HG03159 (cell line): ENCODE measurements at regions not wholly inside any gene's neighbourhood (a gene's known extent, or its start where the extent isn't known, plus 50 kb on each side); places are given as distances from the start of the nearest gene placed in this dataset.

Experiments
- ATAC-seq: cut with Tn5 transposase; IDR thresholded peaks from one replicate; pipeline ENCODE4 v1.9.1; 2021; ENCODE audit warnings: mild to moderate bottlenecking, moderate library complexity; ENCODE audit not compliant: unreplicated experiment

GRCh38 chr2:223223156-223223555, 171.2 kb downstream of the KCNE4 start:
- no peak for ATAC-seq

GRCh38 chr2:223225266-223225665, 173.3 kb downstream of the KCNE4 start:
- ATAC-seq = no peak

GRCh38 chr2:223226264-223226663, 174.3 kb downstream of the KCNE4 start:
- no peak for ATAC-seq

GRCh38 chr2:223227338-223227737, 175.3 kb downstream of the KCNE4 start:
- no peak for ATAC-seq

DNA sequence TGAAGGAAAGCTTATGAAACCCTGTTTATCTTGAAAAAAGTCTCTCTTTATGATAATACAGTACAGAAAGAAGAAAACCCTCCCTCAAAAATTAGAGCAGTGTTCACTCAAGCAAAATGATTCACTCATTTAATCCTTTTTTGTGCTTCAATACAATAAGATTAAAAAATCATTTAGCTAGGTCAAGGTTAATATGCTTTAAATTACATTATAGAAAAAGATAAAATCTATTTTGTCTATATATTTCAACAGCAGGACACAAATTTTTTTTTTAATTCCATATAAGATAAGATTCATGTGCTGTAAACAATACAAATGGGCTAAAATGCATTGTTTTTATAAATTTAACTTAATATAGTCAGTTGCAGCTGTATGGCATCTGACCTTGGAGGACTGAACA, 176.9 kb downstream of the KCNE4 start:
- no peak for ATAC-seq

DNA sequence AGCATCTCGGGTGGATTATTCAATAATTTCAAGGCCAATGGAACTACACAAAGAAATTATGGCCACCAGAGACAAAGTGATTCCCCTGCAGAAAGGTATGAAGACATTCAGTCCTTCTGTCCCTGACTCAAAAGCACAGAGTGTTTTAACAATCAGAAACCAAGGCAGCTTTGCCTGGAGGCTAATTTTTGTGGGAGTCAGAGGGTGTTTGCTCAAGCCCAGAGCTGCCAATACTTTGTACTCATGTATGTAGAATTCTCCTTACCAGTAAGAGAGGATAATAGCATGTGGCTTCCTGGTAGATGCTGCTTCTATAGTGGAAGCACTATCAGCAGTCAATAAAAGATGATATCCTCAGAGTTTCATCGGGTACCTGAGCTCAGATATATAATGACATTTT, 178.4 kb downstream of the KCNE4 start:
- no peak for ATAC-seq

DNA sequence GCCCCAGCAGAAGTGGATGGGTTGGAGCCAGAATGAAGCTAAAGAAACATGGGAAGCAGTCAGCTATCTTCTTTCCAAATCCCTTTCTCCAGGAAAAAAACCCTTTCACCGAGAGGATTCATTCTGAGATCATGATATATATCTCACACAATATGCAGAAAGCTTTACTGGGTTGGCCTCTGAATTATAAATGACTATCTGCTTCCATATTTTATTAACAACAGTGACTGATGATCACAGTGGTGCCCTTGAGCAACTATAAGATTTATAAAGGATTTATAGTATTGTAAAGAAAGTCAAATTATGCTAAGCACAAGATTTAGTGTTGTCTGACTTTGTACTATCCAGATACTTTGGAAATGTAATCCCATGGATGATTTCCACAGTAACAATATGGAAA, 180.3 kb downstream of the KCNE4 start:
- ATAC-seq = no peak

DNA sequence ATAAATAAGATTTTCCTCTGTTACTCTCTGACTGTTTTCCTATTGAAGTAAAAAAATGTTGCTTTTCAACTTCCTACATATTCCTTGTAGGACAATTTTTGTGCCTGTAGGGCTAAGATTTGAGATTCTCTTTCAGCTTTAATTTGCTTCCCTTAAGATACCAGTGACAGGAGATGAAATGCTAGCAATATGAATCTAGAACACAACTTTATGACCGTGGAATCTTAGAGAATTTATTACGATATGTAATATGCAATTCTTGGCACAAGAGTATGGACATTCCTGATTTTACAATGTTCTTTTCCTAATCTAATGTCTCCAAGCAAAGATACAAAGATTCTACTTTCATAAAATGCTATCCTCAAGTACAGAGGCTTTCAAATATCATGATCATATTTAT, 180.9 kb downstream of the KCNE4 start:
- no peak for ATAC-seq

DNA sequence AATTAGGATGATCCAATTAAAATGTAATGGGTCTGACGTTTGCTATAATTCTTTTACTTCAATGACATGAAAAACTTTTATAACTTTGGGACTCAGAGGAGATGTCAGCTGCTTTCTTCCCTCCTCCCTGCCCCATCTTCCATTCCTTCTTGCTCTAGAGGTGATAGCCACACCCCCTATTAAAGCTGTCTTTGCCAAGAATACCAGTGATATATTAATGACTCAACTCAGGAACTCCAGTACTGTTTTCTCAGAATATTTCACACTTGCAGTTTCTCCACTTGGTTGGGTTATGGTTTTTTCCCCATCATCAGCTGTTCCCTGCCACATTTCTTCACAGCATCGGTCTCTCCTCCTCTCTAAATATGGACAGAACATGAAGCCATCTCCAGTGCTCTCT, 184.0 kb downstream of the KCNE4 start:
- ATAC-seq = no peak

DNA sequence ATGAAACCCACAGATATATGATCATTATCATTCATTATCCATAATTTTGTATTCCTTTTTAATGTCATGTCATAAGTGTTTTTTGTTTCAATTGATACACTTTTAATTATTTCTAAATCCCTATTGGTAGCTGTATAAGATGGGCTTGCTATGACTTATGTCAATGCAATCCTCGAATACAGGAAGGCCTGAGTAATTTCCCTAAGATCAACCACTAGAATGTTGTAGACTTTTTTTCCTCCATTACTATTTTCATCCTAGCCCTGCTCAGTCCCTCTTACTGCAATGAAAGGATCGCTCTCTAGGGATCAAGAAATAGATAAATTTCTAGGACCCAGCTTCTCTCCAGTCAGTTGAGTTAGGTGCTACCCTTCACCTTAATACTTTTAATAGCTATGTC, 186.3 kb downstream of the KCNE4 start:
- no peak for ATAC-seq

DNA sequence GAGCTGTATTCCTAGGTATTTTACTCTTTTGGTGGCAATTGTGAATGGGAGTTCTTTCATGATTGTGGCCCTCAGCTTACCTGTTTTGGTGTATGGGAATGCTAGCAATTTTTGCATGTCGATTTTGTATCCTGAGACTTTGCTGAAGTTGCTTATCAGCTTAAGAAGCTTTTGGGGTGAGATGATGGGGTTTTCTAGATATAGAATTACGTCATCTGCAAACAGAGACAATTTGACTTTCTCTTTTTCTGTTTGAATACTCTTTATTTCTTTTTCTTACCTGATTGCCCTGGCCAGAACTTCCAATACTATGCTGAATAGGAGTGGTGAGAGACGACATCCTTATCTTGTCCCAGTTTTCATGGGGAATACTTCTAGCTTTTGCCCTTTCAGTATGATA, 191.2 kb downstream of the KCNE4 start:
- no peak for ATAC-seq

DNA sequence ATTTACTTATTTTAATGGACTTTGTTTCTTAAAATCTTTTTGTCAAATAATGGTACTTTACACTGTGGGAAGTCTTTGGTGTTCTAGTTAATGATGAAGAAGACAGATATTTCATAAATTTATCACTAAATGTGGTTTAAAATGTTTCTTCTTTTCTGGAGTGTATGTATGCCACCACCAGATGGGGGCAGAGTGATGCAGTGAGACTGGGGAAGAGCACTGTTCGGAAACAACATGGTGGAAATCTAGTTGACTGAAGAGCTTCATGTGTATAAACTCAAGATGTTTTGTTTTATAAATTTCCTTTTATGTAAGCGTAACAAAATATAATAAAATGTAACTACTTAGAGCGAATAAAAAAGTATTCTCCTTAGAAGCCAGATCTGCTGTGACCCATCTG, 195.1 kb downstream of the KCNE4 start:
- no peak for ATAC-seq

GRCh38 chr2:223251656-223252229, 199.8 kb downstream of the KCNE4 start:
- ATAC-seq = no peak

DNA sequence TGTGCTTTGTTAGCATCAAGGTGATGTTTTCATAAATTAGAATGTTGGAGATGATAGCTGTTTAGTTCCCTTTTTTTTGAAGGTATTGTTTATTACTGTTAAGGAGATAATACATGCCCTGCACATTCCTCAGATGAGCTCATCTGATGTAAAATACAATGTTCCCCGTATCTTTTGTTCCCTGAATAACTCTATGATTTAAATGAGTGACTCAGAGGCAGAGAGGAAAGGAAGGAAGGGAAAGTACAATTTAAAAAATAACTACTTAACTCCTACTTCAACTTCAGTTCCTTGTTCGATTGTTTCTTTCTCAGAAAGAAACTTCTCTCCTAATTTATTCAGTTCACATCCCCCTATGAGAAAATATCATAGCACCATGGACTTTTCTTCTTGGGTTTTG, 208.7 kb downstream of the KCNE4 start:
- ATAC-seq = no peak

- ATAC-seq = no peak
Observed at GRCh38 chr2:223262946-223263345, 211.0 kb downstream of the KCNE4 start.

- ATAC-seq = no peak
Observed at GRCh38 chr2:223264541-223265193, 212.7 kb downstream of the KCNE4 start.

DNA sequence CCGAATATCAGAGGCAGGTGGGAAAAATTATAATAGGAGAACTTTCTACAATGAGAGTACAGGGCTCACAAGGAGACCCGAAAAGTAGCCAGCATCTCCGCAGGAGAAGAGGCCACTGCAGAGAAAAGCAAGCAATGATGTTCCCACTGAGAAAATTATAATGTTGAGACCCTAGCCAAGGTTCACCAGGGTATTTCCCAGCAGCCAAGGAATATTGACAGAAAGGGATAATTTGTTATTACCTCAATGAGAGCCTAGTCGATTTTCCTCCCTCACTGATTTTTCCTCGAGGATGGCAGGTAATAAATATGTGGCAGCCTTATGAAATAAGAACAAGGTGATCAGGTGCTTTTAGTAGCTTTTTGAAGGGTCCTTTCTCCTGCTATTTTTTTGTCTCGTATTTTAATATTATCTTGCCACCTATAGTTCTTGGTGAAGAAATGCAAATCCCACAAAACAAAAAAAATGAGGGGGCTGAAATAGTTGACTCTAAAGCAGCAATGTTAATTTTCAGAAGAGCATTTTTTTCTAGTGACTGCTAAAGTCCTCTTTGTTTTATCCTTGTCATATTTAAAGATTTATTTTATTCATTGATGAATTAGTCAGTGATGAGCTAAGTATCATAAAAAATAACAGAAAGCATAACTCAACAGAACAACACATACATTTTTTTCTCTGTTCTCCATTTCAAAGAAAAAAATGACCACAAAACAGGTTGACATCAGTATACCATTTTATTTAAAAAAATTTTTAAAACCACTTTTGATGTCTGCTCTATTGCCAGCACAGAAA, 215.4 kb downstream of the KCNE4 start:
- no peak for ATAC-seq

DNA sequence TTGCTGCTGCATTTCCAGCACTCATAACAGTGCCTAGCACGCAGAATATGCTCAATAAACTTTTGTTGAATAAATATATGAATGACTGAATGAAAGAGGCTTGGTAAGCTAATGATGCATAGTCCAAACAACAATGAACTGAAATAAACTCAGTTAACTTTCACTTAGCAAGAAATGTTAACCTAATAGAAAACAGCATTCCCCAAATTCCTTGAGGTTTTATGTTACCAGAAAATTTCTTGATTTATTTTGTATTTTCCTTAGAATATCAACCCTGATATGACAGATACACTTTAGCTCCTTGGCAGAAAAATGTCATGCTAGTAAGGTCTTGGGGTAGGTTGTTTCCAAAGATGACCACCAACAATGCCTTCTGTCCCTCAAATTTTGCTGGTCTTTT, 217.4 kb downstream of the KCNE4 start:
- ATAC-seq = no peak

DNA sequence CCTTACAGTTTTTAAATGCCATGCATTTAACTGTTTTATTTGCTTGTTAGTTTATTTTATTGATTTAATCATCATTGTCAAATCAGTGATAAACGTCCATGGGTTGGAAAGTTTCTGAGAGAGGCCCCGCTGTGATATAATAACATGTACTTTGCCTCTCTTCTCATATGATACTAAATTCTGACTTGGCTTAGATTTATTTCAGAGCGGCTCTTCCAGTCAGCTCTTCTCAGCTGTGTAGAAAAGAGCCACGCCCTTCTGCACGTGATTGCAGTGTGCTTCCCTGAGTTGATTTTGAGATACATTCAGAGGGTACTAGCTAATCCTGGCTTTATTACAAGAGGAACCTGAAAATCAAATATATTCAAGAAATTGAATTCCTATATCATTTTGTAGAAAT, 218.6 kb downstream of the KCNE4 start:
- no peak for ATAC-seq

GRCh38 chr2:223273995-223274394, 222.0 kb downstream of the KCNE4 start:
- no peak for ATAC-seq

DNA sequence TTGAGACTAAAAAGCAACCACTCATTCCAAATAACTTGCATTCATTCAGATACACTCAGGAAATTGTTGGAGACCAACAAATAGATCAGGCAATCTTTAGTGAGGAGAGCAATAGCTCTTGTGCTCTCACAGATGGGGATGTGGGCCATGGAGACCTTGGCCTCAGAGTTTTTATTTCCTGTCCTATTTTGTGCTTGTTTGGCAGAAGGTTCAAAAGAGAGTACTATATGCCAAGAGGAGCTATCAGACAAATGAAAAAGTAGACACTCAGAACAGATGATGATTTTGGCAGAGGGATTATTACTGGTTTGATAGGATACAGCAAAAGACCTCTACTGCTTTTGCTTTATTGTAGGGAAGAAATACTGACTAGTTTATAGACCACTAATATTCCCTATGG, 230.2 kb downstream of the KCNE4 start:
- no peak for ATAC-seq

- ATAC-seq = no peak
Observed at GRCh38 chr2:223283329-223283728, 231.3 kb downstream of the KCNE4 start.
